Neuronal stem cell (in vitro differentiated cells): ENCODE measurements at regions not wholly inside any gene's neighbourhood (a gene's known extent, or its start where the extent isn't known, plus 50 kb on each side); places are given as distances from the start of the nearest gene placed in this dataset.

Experiments used
- DNase-seq: peaks from one replicate; pipeline ENCODE4 v3.0.0-alpha.2; 2013; ENCODE audit warnings: low spot score
- H2AFZ ChIP-seq: one replicate; pipeline ENCODE4 v1.6.1; 2013; ENCODE audit warnings: mild to moderate bottlenecking, low read length, inconsistent platforms
- H2AK5ac ChIP-seq: 2 replicates; pipeline ENCODE4 v1.6.1; 2013; ENCODE audit warnings: low read depth, mild to moderate bottlenecking, inconsistent platforms, low read length, moderate library complexity, mixed read lengths
- H2BK120ac ChIP-seq: 2 replicates; pipeline ENCODE4 v1.6.1; 2013; ENCODE audit warnings: low read depth, mild to moderate bottlenecking, inconsistent platforms, low read length, moderate library complexity, mixed read lengths
- H2BK12ac ChIP-seq: one replicate; pipeline ENCODE4 v1.6.1; 2013; ENCODE audit warnings: low read length, inconsistent platforms
- H2BK15ac ChIP-seq: 2 replicates; pipeline ENCODE4 v1.6.1; 2013; ENCODE audit warnings: mild to moderate bottlenecking, low read length, inconsistent platforms, mixed read lengths
- H2BK5ac ChIP-seq: one replicate; pipeline ENCODE4 v1.6.1; 2013; ENCODE audit warnings: inconsistent platforms, mild to moderate bottlenecking, low read length, moderate library complexity
- H3K14ac ChIP-seq: one replicate; pipeline ENCODE4 v1.6.1; 2013; ENCODE audit warnings: low read length, inconsistent platforms
- H3K18ac ChIP-seq: 2 replicates; pipeline ENCODE4 v1.6.1; 2013; ENCODE audit warnings: low read length, inconsistent platforms
- H3K23ac ChIP-seq: 2 replicates; pipeline ENCODE4 v1.6.1; 2013; ENCODE audit warnings: low read depth, mild to moderate bottlenecking, mixed read lengths, low read length, inconsistent platforms; ENCODE audit not compliant: poor library complexity
- H3K27ac ChIP-seq: replicated peaks from 3 replicates; pipeline ENCODE4 v1.5.1; 2013; ENCODE audit warnings: low read length, inconsistent platforms
- H3K27me3 ChIP-seq, 3 experiments: 2 replicates each; pipeline ENCODE4 v1.6.1; 2013; ENCODE audit warnings: low read length in 3 of 3, mild to moderate bottlenecking in 2 of 3, inconsistent platforms in 1 of 3, low read depth in 1 of 3, mixed read lengths in 1 of 3, moderate library complexity in 1 of 3; ENCODE audit not compliant: control insufficient read depth in 3 of 3, insufficient read depth in 3 of 3
- H3K36me3 ChIP-seq, 2 donors: replicated peaks in 1 of 2; 2 replicates each; pipeline ENCODE4 v1.6.1; 2013; ENCODE audit warnings: low read length in 2 of 2; ENCODE audit not compliant: control insufficient read depth in 2 of 2, insufficient read depth in 2 of 2
- H3K4ac ChIP-seq: 2 replicates; pipeline ENCODE4 v1.6.1; 2013; ENCODE audit warnings: inconsistent platforms, mild to moderate bottlenecking, low read length, moderate library complexity
- H3K4me1 ChIP-seq, 2 donors: 1 replicate in 1 of 2; 2 replicates in 1 of 2; pipeline ENCODE4 v1.6.1; 2013; ENCODE audit warnings: low read length in 2 of 2, low read depth in 1 of 2; ENCODE audit not compliant: control insufficient read depth in 2 of 2, insufficient read depth in 1 of 2
- H3K4me2 ChIP-seq: one replicate; pipeline ENCODE4 v1.6.1; 2013; ENCODE audit warnings: mild to moderate bottlenecking, low read length, inconsistent platforms; ENCODE audit not compliant: insufficient read depth, poor library complexity, severe bottlenecking
- H3K4me3 ChIP-seq, 2 donors: 2 replicates each; pipeline ENCODE4 v1.5.1; 2013; ENCODE audit warnings: low read length in 2 of 2, mild to moderate bottlenecking in 2 of 2, inconsistent platforms in 1 of 2, moderate library complexity in 1 of 2
- H3K79me1 ChIP-seq: one replicate; pipeline ENCODE4 v1.6.1; 2013; ENCODE audit warnings: low read depth, mild to moderate bottlenecking, inconsistent platforms, low read length, moderate library complexity
- H3K9ac ChIP-seq: one replicate; pipeline ENCODE4 v1.6.1; 2013; ENCODE audit warnings: mild to moderate bottlenecking, low read depth, low read length, inconsistent platforms; ENCODE audit not compliant: poor library complexity
- H3K9me3 ChIP-seq, 2 donors: replicated peaks in 1 of 2; 2 replicates each; pipeline versions ENCODE3 to v1.6.1; 2013; ENCODE audit warnings: low read length in 2 of 2, mild to moderate bottlenecking in 2 of 2, inconsistent platforms in 1 of 2, low read depth in 1 of 2, mixed read lengths in 1 of 2, moderate library complexity in 1 of 2; ENCODE audit not compliant: control insufficient read depth in 2 of 2, insufficient read depth in 1 of 2
- H4K8ac ChIP-seq: one replicate; pipeline ENCODE4 v1.6.1; 2013; ENCODE audit warnings: low read depth, mild to moderate bottlenecking, inconsistent platforms, low read length, moderate library complexity
- H4K91ac ChIP-seq: one replicate; pipeline ENCODE4 v1.6.1; 2013; ENCODE audit warnings: low read length, low read depth, mild to moderate bottlenecking, inconsistent platforms; ENCODE audit not compliant: poor library complexity
- WGBS, 2 donors: extraction: QIAGEN DNeasy Blood & Tissue Kit; methylation state at CpG; one replicate each; pipeline ENCODE4 v1.1.7; 2013; ENCODE audit warnings: missing lambda C conversion rate in 2 of 2, mixed read lengths in 1 of 2; ENCODE audit not compliant: insufficient read length in 2 of 2, insufficient replicate concordance in 1 of 2; ENCODE audit errors: extremely low coverage in 2 of 2; 5-methylcytosine and 5-hydroxymethylcytosine counted together

- H3K79me1 ChIP-seq, result no peaks in the 10 kb centered on the region
- H3K23ac ChIP-seq, result no peak overlapping the region
- H3K9ac ChIP-seq, result no peak overlapping the region
- H3K18ac ChIP-seq, result no peak overlapping the region
- H3K27me3 ChIP-seq, result no peaks in the 10 kb centered on the region
- WGBS, 2 donors, result no CpG with 5 or more reads among the region's 5 CpGs
- no peak overlapping the region for H2BK15ac ChIP-seq
- H2BK12ac ChIP-seq, result no peak overlapping the region
- H3K36me3 ChIP-seq, result no peaks in the 10 kb centered on the region
- H2AK5ac ChIP-seq, result no peak overlapping the region
- no peak overlapping the region for H3K14ac ChIP-seq
- H4K8ac ChIP-seq, result no peak overlapping the region
- H3K4me3 ChIP-seq, result no peak overlapping the region
- peak overlapping the region; percentile 75 for H2AFZ ChIP-seq
- no peak overlapping the region for H2BK5ac ChIP-seq
- no peak overlapping the region for H3K4me2 ChIP-seq
- peaks cover 0 to 4% of the 10 kb centered on the region in 2 donors for H3K4me1 ChIP-seq
- H3K4ac ChIP-seq, result no peak overlapping the region
- H3K27ac ChIP-seq, result no peak overlapping the region
- no peaks in the 10 kb centered on the region for H3K9me3 ChIP-seq
- no peak overlapping the region for H2BK120ac ChIP-seq
- DNase-seq, result peak; percentile 18
- no peak overlapping the region for H4K91ac ChIP-seq
Measured at GRCh38 chr9:74125941-74126340, 371.2 kb upstream of the RORB start.

GRCh38 chr9:74132986-74133385 is 364.1 kb upstream of the RORB start:
- Histone ChIP-seq H3K27ac (no peak overlapping the region), H4K8ac (no peak overlapping the region), H3K18ac (no peak overlapping the region), H3K36me3 (no peaks in the 10 kb centered on the region), H2BK12ac (no peak overlapping the region), H3K4me2 (no peak overlapping the region), H2AFZ (no peak overlapping the region), H3K4ac (no peak overlapping the region), H3K4me3 (peak overlapping the region in 1 of 2 donors; percentile 3), H2BK15ac (no peak overlapping the region), H3K14ac (no peak overlapping the region), H4K91ac (no peak overlapping the region), H3K79me1 (no peaks in the 10 kb centered on the region), H2AK5ac (no peak overlapping the region), H3K9me3 (no peaks in the 10 kb centered on the region), H3K27me3 (no peaks in the 10 kb centered on the region), H3K23ac (no peak overlapping the region), H3K4me1 (no peaks in the 10 kb centered on the region), H2BK5ac (no peak overlapping the region), H3K9ac (no peak overlapping the region), H2BK120ac (no peak overlapping the region)
- WGBS, 2 donors, result no CpG with 5 or more reads among the region's 7 CpGs
- no peak for DNase-seq

DNA sequence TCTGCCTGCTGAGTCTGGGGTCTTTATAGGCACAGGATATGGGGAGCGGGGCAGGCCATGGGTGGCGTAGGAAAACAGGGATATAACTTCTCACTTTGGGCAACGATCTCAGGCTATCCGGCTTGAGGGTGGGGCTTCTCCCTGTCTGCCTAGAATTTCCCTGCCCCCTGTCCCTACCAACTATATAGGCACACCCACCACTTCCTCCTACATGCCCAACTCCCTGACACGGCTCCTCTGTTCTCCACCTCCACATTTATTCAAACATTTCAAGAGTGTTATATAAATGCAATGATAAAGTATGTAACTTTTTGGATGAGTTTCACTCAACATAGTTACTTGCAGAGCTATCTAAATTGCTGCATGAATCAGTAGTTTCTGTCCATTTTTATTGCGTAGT is 363.2 kb upstream of the RORB start:
- no peak overlapping the region for H3K27ac ChIP-seq
- no peak for DNase-seq
- no peak overlapping the region for H2BK12ac ChIP-seq
- H3K23ac ChIP-seq, result no peak overlapping the region
- no peak overlapping the region for H3K4me3 ChIP-seq
- no peak overlapping the region for H3K4me2 ChIP-seq
- no peak overlapping the region for H4K8ac ChIP-seq
- WGBS, 2 donors, result no CpG with 5 or more reads among the region's 6 CpGs
- H3K9ac ChIP-seq, result no peak overlapping the region
- no peaks in the 10 kb centered on the region for H3K4me1 ChIP-seq
- H3K4ac ChIP-seq, result no peak overlapping the region
- no peak overlapping the region for H2BK15ac ChIP-seq
- H3K14ac ChIP-seq, result no peak overlapping the region
- H2AK5ac ChIP-seq, result no peak overlapping the region
- H3K9me3 ChIP-seq, result no peaks in the 10 kb centered on the region
- no peaks in the 10 kb centered on the region for H3K79me1 ChIP-seq
- no peaks in the 10 kb centered on the region for H3K36me3 ChIP-seq
- H4K91ac ChIP-seq, result no peak overlapping the region
- no peaks in the 10 kb centered on the region for H3K27me3 ChIP-seq
- H2BK5ac ChIP-seq, result no peak overlapping the region
- H2BK120ac ChIP-seq, result no peak overlapping the region
- H3K18ac ChIP-seq, result no peak overlapping the region
- no peak overlapping the region for H2AFZ ChIP-seq

DNA sequence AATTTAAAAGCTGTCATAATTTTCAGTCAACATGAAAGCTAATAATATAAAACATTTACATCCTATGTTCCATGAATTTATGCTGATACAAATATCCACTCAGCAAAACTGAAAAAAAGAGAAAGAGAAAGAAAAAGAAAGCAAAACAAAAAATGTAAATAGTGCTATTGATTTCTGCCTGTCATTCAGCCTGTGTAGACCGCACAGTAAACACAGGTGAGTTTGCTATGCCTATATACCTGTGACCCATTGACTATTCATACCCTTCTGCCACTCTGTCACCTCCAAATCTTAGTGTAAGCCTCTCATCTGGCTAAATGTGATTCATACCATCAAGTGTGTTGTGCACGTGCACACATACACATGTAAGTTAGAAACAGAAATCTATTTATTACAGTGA is 359.0 kb upstream of the RORB start:
- H3K4me1 ChIP-seq, result no peaks in the 10 kb centered on the region
- no peak overlapping the region for H4K8ac ChIP-seq
- no peak overlapping the region for H3K4ac ChIP-seq
- no peak overlapping the region for H3K27ac ChIP-seq
- no peak overlapping the region for H2BK5ac ChIP-seq
- no peak overlapping the region for H2BK120ac ChIP-seq
- H2BK15ac ChIP-seq, result no peak overlapping the region
- H3K23ac ChIP-seq, result no peak overlapping the region
- WGBS, 2 donors, result no CpG with 5 or more reads among the region's 2 CpGs
- no peak overlapping the region for H3K18ac ChIP-seq
- no peak overlapping the region for H3K14ac ChIP-seq
- H3K4me2 ChIP-seq, result no peak overlapping the region
- no peak overlapping the region for H2AFZ ChIP-seq
- H3K27me3 ChIP-seq, result no peaks in the 10 kb centered on the region
- H2AK5ac ChIP-seq, result no peak overlapping the region
- no peaks in the 10 kb centered on the region for H3K79me1 ChIP-seq
- no peaks in the 10 kb centered on the region for H3K36me3 ChIP-seq
- no peak for DNase-seq
- H3K9me3 ChIP-seq, result no peaks in the 10 kb centered on the region
- H4K91ac ChIP-seq, result no peak overlapping the region
- no peak overlapping the region for H3K9ac ChIP-seq
- H3K4me3 ChIP-seq, result no peak overlapping the region
- no peak overlapping the region for H2BK12ac ChIP-seq
